Tibial artery (tissue), 4 donors: ENCODE measurements at regions not wholly inside any gene's neighbourhood (a gene's known extent, or its start where the extent isn't known, plus 50 kb on each side); places are given as distances from the start of the nearest gene placed in this dataset.
"Not testable (repeated sequence)": the region's sequence is repeated elsewhere in the genome, so short reads cannot be mapped to it uniquely, and the experiment has no call there.

Source experiments
- DNase-seq, 2 donors: peaks; one replicate each; pipeline ENCODE4 v3.0.0-alpha.2; 2019
- H3K27ac ChIP-seq, 2 donors: fragments of 200-600 bp; sonication (generic) in 1 of 2; 1 replicate in 1 of 2; 2 replicates in 1 of 2; pipeline ENCODE4 v1.5.1; 2018 to 2019; ENCODE audit warnings: mild to moderate bottlenecking in 1 of 2
- H3K27me3 ChIP-seq, 2 donors: fragments of 200-600 bp; sonication (generic) in 1 of 2; one replicate each; pipeline versions ENCODE4 v1.5.1 to v1.6.0; 2016 to 2019
- H3K36me3 ChIP-seq, 3 donors: fragments of 200-600 bp; sonication (generic) in 2 of 3; one replicate each; pipeline ENCODE4 v1.5.1; 2016 to 2019; ENCODE audit warnings: mild to moderate bottlenecking in 2 of 3
- H3K4me1 ChIP-seq, 4 donors: fragments of 200-600 bp; sonication (generic) in 2 of 4; 1 replicate in 3 of 4; 2 replicates in 1 of 4; pipeline ENCODE4 v1.5.1; 2016 to 2019
- H3K4me3 ChIP-seq, 2 donors: fragments of 200-600 bp; sonication (generic) in 1 of 2; 1 replicate in 1 of 2; 2 replicates in 1 of 2; pipeline ENCODE4 v1.5.1; 2018 to 2019; ENCODE audit warnings: mild to moderate bottlenecking in 2 of 2
- H3K9me3 ChIP-seq, 3 donors: fragments of 200-600 bp; sonication (generic) in 1 of 3; one replicate each; pipeline ENCODE4 v1.5.1; 2016 to 2019
- CTCF ChIP-seq, 2 experiments: fragments of 200-600 bp in 1 of 2; fragments of 450-650 bp in 1 of 2; IDR thresholded peaks; one replicate each; pipeline ENCODE4 v1.5.1; 2017 to 2019; ENCODE audit warnings: antibody characterized with exemption in 2 of 2, mild to moderate bottlenecking in 1 of 2, moderate library complexity in 1 of 2
- intact Hi-C: fragments of 100-400 bp; cut with DNase I; formaldehyde crosslinking; loops from one replicate; pipeline ENCODE4 v1.15.0; 2023; ENCODE audit warnings: low total_unique reads

- H3K4me3 ChIP-seq: no peak overlapping the region
- DNase-seq: no peak
- no peaks in the 10 kb centered on the region for H3K4me1 ChIP-seq
- intact Hi-C loops: no loop called here
- H3K27ac ChIP-seq: no peak overlapping the region
- TF ChIP-seq CTCF (IDR thresholded peaks at IDR 0.05): no peak
- no peaks in the 10 kb centered on the region for H3K36me3 ChIP-seq
- H3K27me3 ChIP-seq: no peaks in the 10 kb centered on the region
- no peaks in the 10 kb centered on the region for H3K9me3 ChIP-seq
These were observed 374.4 kb downstream of the DLEU7 start for GRCh38 chr13:50468849-50469669.

- H3K4me1 ChIP-seq, DNase-seq, H3K9me3 ChIP-seq, H3K4me3 ChIP-seq, H3K27ac ChIP-seq, intact Hi-C loops, H3K36me3 ChIP-seq, H3K27me3 ChIP-seq: not testable (repeated sequence)
These were observed 370.4 kb downstream of the DLEU7 start for GRCh38 chr13:50473050-50473449.

GRCh38 chr13:50474088-50474662, 369.3 kb downstream of the DLEU7 start:
- intact Hi-C loops: no loop called here
- Histone ChIP-seq H3K9me3 (no peaks in the 10 kb centered on the region), H3K27me3 (no peaks in the 10 kb centered on the region), H3K4me1 (no peaks in the 10 kb centered on the region), H3K36me3 (no peaks in the 10 kb centered on the region), H3K27ac (no peak overlapping the region), H3K4me3 (no peak overlapping the region)
- no peak for DNase-seq
- TF ChIP-seq CTCF (IDR thresholded peaks at IDR 0.05): no peak

- no peak for DNase-seq
- H3K36me3 ChIP-seq: no peaks in the 10 kb centered on the region
- no peaks in the 10 kb centered on the region for H3K27me3 ChIP-seq
- H3K27ac ChIP-seq: no peak overlapping the region
- H3K4me3 ChIP-seq: no peak overlapping the region
- no peak for TF ChIP-seq CTCF (IDR thresholded peaks at IDR 0.05)
- no peaks in the 10 kb centered on the region for H3K4me1 ChIP-seq
- intact Hi-C loops: no loop called here
- no peaks in the 10 kb centered on the region for H3K9me3 ChIP-seq
These were observed 366.8 kb downstream of the DLEU7 start for GRCh38 chr13:50476577-50477285.

- Histone ChIP-seq H3K27me3 (no peaks in the 10 kb centered on the region), H3K9me3 (no peaks in the 10 kb centered on the region), H3K4me1 (no peaks in the 10 kb centered on the region), H3K27ac (no peak overlapping the region), H3K36me3 (no peaks in the 10 kb centered on the region), H3K4me3 (no peak overlapping the region)
- TF ChIP-seq CTCF (IDR thresholded peaks at IDR 0.05): no peak
- DNase-seq: no peak
- intact Hi-C loops: no loop called here
These were observed 361.6 kb downstream of the DLEU7 start for GRCh38 chr13:50481936-50482335.

GRCh38 chr13:50483416-50483815, 360.1 kb downstream of the DLEU7 start:
- Histone ChIP-seq H3K36me3 (no peaks in the 10 kb centered on the region), H3K27me3 (no peaks in the 10 kb centered on the region), H3K9me3 (no peaks in the 10 kb centered on the region), H3K27ac (no peak overlapping the region), H3K4me3 (no peak overlapping the region), H3K4me1 (no peaks in the 10 kb centered on the region)
- no peak for TF ChIP-seq CTCF (IDR thresholded peaks at IDR 0.05)
- no peak for DNase-seq
- intact Hi-C loops: no loop called here
